Stimulated activated CD8-positive, alpha-beta memory T cell treated with anti-CD3 and anti-CD28 coated beads, Interleukin-7, amount 100 ng/mL, for 24 hours (primary cell): ENCODE measurements at regions not wholly inside any gene's neighbourhood (a gene's known extent, or its start where the extent isn't known, plus 50 kb on each side); places are given as distances from the start of the nearest gene placed in this dataset.
"Not testable (repeated sequence)": the region's sequence is repeated elsewhere in the genome, so short reads cannot be mapped to it uniquely, and the experiment has no call there.

ENCODE experiments used
- DNase-seq: peaks from one replicate; pipeline ENCODE4 v3.0.0-alpha.2; 2020; ENCODE audit warnings: low read depth

DNA sequence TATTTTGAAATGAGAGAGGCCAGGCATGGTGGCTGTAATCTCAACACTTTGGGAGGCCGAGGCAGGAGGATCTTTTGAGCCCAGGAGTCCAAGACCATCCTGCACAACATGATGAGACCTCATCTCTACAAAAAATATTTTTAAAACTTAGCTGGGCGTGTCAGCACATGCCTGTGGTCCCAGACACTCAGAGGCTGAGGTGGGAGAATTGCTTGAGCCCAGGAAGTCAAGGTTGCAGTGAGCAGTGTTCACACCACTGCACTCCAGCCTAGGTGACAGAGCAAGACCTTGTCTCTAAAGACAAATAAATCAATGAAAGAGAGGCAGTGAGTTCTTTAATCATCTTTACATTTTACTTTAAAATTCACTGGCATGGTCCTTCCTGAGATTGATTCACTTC is 124.5 kb downstream of the DUSP6 start:
- DNase-seq = no peak

DNA sequence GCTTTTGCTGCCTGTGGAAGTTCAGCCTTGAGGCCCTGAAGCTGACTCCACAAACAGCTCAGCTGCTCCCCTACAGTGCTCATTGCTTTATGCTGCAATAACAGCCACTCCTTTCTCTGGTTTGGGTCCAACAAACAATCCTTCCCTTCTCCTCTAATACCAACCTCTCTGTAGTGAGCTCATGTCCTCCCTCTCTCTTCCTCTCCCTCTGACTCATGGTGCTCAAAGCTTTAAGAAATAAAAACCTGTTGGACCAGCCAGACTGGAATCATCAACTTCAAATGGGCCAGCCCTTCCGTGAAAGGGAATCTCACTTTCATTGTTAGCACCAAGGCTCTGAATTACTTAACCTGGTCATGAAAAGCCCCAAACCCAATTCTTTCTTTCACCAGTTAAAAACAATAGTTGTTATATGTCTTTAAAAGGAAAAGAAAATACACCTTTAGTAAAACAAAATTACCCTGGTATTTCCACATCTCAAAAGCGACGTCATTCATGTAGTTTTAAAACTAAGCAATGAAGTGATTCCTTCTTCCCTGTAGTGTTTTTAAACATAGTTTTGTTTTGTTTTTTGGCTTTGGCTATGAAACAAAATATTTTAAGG is 126.4 kb downstream of the DUSP6 start:
- DNase-seq = no peak

DNA sequence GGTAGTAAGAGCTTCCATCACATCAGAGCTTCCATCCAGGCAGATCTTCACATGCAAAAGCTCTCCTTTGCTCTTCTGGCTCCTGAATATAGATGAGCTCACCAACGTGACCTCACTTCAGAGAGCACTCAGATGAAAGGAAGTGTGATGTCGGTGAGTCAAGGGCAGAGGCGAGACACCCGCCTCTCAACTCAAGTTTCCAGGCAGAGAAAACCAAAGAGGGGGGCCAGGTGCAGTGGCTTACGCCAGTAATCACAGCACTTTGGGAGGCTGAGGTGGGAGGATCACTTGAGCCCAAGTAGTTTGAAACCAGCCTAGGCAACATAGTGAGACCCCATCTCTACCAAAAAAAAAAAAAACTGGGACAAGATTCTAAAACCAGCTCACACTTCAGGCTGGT is 126.9 kb downstream of the DUSP6 start:
- DNase-seq = peak; percentile 49

DNA sequence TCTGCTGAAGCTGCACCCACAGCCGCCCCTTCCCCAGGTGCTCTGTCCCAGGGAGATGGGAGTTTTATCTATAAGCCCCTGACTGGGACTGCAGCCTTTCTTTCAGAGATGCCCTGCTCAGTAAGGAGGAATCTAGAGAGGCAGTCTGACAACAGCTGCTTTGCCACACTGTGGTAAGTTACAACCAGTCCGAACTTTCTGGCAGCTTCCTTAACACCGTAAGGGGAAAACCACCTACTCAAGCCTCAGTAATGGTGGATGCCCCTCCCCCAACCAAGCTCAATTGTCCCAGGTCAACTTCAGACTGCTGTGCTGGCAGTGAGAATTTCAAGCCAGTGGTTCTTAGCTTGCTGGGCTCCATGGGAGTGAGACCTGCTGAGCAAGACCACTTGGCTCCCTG is 129.7 kb downstream of the DUSP6 start:
- DNase-seq = not testable (repeated sequence)

DNA sequence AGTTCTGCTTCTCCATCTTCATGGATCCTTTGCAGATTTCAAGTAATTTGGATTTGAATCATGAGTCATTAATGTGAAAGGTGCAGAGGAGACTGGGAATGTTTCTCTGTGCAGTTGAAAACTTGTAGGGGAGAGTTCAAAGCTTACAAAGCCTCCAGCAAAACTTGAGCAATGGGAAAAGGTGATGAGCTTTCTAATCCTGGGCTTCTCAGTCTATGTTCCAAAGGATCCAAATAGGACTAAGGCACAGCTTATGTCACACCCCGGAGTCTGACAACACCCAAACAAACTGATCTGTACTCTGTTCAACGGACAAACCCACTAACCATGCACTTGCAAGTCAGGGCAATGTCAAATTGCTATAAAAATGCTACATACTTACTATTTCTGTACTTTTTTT is 134.8 kb downstream of the DUSP6 start:
- no peak for DNase-seq

DNA sequence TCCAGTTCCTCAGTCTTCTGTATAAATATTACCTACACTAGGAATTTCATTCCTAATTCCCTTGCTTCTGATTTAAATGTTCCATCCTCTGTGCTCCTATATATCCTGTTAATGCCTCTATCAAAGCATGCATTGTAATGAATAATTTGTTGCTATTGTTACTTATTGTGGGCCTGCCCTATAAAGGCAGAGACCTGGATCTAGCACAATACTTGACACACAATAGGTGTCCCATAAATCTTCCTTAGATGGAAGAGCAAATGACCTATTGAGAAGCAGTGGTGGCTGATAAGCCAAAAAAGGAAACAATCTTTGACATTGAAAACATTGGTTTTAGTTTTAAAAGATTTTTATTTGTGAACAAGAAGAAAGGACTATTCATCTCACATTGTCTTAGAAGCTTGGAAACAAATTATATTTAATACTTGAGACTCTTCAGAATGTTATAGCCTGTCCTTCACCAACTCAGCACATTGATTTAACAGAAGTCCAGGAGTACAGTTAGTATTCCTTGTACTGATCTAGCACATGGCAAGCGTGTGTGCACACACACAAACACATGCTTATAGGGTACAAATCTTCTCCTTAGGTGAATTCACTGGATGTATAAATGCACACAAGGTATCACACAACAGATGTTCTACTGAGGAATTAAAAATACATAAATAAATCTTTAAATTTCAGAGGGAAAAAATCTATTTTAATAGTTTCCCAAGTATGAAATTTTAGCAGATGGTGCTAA is 135.9 kb downstream of the DUSP6 start:
- DNase-seq = no peak

DNA sequence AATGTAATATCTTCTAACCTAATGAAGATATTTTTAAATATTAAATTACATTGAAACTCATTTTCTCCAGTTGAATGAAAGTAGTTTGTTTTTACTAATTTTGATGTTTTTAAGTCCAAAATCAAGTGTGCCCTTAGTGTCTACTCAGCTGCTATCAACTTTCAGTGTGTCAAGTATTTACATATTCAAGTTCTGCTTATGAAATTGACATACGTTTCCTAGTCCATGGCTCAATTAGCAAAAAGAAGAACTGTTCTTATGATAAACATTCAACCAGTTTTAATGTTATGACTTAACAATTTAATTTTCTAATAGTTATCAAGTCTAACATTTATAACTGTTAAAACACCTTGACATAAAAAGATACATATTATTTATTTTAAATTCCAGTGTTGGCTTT is 137.1 kb downstream of the DUSP6 start:
- no peak for DNase-seq

DNA sequence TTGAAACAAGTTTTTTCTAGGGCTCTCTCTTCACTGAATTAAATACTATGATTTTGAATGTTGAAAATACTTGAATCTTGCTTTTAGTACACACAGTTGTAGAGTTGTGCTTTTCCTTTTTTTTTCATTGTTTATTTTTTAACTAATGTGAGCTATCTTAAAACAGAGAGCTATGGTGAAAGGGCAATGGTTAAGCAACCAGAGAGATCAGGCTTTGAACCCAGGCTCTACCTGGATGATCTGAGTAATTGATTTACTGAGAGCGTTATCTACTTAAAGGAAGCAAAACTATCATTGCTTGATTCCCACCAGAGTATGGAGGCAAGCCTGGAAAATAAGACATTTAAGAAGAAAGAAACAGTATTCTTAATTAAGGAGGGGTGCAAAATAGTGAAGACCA is 138.6 kb downstream of the DUSP6 start:
- DNase-seq = no peak

DNA sequence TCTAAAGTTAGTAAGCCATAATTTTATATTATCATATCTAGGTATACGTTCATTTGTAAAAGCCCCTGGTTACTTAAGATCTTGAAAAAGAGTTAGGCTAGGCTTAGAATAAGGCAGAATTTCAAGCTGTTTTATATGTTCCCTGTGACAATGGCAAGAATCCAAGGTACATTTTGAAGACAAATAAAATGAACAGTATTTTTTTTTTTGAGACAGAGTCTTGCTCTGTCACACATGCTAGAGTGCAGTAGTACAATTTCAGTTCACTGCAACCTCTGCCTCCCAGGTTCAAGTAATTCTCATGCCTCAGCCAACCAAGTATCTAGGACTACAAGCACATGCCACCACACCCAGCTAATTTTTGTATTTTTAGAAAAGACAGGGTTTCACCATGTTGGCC is 139.2 kb downstream of the DUSP6 start:
- DNase-seq = no peak

DNA sequence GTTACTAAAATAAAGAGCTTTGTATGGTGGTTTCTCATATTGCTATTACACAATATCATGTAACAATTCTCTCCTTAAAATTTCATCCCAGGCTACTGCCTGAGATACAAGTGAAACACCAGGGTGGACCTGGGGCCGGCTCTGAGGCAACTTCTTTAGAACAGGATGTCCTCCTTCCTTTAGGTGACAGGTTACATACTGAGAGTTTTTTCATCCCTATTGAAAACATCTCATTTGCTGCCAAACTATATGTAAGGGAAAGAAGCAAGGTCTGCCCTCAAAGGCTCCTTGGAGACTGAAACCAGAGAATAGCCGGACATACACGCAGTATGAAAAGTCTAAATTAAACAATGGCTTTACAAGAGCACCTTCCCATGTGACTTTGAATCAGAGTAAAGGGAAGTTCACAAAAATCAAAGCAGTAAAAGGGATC is 139.9 kb downstream of the DUSP6 start:
- DNase-seq = no peak

DNA sequence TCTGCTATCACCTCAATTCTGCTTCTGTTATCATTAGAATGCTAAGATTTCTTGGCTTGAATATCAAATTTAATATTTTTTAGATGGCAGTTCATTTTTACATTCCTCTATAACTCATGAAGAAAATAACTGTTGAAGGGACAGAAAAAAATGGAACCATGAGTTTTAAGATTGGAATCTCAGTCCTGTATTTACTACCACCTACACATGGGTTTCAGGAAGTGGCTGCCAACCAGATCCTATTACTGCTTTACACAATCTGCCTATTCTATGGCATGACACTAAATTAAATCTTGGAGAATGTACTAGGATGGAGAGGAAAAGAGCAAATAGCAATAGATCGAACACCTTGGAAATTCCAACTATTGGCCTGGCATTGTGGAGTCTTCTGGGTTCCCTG is 140.8 kb downstream of the DUSP6 start:
- no peak for DNase-seq

DNA sequence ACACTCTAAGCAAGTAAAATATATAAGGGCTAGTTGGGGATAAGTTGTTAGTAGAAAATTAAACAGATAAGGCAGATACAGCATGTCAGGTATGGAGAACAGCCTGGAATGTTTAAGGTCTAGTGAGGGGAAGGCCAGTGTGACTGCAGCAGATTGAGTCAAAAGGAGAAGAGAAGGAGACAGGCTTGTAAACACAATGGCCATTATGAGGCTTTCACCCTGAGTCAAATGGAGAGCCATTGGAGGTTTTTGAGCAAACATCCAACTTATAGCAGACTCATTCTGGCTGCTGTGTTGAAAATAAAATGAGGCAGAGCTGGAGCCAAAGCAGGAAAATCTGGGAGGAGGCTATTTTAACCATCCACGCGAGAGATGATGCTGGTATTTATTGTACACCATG is 142.0 kb downstream of the DUSP6 start:
- no peak for DNase-seq

DNA sequence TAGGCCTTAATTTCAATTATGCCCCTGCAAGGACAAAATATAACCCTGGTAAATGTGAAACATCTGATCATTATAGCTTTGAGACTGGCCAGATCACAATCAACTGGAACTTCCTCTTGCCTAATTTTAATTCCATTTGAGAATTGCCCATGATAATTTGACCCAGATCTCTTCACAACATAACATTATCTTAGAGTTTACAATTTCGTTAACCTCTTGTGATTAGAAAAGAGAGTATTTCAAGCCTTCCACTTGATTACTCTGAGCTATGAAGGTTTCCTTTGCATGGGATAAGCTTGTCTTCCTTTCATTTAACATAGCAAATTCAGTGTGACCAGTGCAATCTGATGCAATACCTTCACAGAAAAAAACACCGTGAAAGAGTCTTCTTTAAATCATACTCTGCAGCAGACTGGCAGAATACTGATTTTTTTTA is 143.6 kb downstream of the DUSP6 start:
- no peak for DNase-seq

DNA sequence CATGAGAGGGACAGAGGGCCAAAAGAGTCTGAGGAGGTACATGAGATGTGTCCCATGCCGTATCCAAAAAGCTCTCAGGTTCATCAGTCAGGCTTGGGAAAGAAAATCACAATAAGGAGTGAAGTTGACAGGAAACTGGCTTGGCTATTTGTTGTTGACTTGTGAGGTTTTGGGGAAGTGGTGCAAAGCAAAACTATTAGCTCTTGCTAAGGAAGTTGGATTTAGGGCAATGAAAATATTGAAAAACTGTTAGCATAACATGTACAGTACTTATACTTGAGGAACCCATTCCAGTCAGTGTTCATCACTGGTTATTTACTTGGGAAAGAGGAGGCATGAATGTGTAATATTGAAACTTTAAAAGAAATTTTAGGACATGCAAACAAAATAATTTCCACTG is 145.9 kb downstream of the DUSP6 start:
- DNase-seq = no peak

DNA sequence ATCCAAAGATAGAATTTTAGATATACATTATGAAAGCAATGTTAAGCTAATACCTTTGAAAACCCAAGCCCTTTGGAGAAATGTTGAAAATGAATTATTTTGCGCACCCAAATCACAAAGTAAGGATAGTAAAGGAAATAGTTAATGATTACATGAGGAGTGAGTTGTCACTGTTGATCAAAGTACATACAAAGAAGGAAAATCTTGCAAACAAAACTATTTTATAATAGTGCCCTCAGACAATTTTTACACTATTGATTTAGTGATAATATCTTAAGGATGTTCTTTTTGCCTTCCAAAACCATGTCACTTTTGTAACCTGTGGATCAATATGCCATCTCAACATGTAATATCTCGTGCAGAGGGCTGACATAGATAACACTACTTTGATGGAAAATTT is 146.8 kb downstream of the DUSP6 start:
- DNase-seq = no peak

DNA sequence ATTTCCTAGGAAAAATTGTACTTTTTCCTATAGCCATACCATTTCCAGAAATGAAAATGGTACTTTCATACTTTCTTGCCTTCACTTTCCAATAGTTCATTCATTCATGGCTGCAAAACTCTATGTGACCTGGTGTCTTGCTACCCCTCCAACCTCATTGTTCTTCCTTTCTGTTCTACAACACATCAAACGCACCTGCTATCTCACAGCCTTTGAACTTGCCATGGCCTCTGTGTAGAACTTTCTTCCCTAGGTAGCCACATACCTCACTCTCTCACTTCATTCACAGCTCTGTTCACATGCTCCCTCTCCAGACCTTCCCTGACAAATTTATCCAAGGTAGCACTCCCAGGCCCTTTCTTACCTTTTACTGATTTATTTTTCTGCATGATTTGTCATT is 149.2 kb downstream of the DUSP6 start:
- no peak for DNase-seq

DNA sequence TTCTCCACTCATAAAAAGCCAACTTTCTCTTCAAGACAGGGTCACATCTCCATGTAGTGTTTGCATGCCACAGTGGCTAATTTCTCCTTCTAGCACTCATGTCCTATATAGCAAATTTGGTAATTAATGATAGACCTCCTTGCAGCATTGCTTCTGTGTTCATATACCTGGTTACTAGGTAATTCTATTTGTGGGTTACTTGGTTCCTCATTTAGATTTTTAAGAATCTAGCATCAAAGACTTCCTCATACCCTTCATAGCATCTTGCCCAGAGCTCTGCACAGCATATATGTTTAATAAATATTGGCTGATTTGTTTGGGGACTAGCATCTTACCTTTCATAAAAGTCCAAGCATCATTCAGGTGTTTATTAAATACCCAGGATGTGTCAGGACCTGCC is 152.1 kb downstream of the DUSP6 start:
- DNase-seq = no peak

DNA sequence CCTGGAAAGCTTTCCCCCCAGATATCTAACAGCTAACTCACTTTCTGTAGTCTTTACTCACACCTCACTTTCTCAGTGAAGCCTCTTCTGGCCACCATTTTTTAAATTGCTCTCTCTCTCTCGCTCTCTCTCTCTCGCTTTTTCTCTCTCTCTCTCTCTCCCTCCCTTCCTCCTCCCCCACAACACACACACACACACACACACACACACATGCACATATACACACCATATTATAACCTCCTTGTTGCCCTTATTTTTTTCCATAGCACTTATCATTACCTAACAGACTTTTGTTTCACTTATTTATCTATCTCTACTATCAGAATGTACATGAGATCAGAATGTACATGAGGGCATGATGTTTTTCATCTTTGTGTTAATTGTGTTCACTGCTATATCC is 156.8 kb downstream of the DUSP6 start:
- no peak for DNase-seq

DNA sequence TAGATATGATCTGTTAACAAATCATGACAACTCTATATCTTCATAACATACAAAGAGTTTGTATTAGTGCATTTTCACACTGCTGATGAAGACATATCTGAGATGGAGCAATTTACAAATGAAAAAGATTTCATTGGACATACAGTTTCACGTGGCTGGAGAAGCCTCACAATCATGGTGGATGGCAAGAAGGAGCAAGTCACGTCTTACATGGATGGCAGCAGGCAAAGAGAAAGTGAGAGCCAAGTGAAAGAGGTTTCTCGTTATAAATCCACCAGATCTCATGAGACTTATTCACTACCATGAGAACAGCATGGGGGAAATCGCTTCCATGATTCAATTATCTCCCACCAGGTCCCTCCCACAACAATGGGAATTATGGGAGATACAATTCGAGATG is 157.6 kb downstream of the DUSP6 start:
- DNase-seq = no peak

DNA sequence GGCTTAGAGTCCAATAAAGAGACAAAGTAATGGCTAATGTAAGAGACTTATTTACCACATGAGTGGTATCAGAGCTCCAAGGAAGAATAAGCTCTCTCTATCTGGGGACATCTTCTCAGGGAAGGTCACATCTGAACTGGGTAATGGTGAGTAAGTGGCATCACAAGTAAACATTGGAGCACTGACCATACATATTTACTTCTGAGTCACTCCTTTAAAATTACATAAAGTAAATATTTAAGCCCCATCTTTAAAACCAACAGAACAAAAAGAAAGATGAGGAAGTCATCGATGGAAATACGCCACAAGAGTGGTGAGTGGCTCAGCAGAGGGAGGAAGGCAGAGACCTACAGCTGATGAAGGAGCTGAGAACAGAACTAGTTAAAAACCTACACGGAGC is 159.9 kb downstream of the DUSP6 start:
- no peak for DNase-seq

DNA sequence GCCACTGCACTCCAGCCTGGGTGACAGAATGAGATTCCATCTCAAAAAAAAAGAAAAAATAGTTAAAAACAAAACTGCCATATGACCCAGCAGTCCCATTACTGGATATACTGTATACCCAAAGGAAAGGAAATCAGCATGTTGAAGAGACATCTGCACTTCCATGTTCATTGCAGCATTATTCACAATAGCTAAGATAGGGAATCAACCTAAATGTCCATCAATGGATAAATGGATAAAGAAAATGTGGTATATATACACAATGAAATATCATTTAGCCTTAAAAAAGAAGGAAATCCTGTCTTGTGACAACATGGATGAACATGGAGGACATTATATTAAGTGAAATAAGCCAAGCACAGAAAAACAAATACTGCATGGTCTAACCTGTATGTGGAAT is 160.7 kb downstream of the DUSP6 start:
- not testable (repeated sequence) for DNase-seq

DNA sequence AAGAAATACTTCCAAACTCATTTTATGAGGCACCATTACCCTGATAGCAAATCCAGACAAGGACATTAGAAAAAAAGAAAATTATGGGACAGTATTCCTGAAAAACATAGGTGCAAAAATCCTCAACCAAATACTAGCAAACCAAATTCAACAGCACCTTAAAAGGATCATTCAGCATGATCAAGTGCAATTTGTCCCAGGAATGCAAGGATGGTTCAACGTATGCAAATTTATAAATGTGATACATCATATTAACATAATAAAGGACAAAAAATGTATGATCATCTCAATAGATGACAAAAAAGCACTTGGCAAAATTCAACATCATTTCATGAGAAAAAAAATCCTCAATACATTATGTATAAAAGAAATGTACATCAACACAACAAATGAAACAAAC is 162.9 kb downstream of the DUSP6 start:
- DNase-seq = no peak

DNA sequence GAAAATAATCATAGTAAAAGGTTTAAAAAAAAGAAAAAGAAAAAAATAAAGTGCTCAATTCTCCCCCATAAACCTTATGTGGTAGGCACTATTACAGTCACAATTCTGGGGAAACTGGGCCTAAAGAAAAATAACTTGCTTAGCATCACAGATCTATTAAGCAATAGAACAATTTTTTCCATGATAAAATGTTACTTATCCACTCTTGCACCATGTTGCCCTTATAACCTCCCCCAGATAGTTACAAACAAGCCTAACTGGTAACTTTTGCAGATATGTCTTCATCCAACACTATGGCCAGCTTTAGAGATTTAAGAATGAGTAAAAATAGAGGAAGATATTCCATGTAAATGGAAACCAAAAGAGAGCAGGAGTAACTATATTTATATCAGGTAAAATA is 164.8 kb downstream of the DUSP6 start:
- no peak for DNase-seq

DNA sequence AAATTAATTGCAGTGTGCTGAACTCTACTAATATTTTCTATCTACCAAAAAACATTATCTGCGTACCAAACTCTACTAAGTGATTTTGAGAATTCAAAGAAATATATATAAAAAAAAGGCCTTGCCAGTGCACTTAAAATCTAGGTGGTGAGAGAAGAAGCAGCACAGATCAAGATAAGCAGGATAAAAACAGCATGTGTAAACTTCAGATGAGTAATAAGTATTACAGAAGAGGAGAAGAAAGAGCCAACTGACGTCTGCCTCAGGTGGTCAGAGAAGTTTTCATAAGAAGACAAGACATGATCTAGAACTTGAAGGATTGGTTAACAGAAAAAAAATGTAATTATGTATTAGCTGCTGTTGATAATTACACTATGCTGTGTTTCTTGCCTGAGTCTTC is 166.4 kb downstream of the DUSP6 start:
- DNase-seq = no peak
